LNCaP clone FGC (cell line): ENCODE measurements at regions not wholly inside any gene's neighbourhood (a gene's known extent, or its start where the extent isn't known, plus 50 kb on each side); places are given as distances from the start of the nearest gene placed in this dataset.

Experiments used
- DNase-seq: peaks from one replicate; pipeline ENCODE4 v3.0.0-alpha.2; 2011; ENCODE audit warnings: low read depth
- H3K4me3 ChIP-seq: 2 replicates; pipeline ENCODE4 v1.5.1; 2011; ENCODE audit warnings: mild to moderate bottlenecking, low read depth, low read length, control low read depth
- TF ChIP-seq, protein P1 (sequence below): IDR thresholded peaks from 2 replicates; pipeline ENCODE4 v1.5.1; 2012; ENCODE audit warnings: mild to moderate bottlenecking; ENCODE audit not compliant: control insufficient read depth, insufficient read depth; ENCODE audit errors: extremely low read depth

DNA sequence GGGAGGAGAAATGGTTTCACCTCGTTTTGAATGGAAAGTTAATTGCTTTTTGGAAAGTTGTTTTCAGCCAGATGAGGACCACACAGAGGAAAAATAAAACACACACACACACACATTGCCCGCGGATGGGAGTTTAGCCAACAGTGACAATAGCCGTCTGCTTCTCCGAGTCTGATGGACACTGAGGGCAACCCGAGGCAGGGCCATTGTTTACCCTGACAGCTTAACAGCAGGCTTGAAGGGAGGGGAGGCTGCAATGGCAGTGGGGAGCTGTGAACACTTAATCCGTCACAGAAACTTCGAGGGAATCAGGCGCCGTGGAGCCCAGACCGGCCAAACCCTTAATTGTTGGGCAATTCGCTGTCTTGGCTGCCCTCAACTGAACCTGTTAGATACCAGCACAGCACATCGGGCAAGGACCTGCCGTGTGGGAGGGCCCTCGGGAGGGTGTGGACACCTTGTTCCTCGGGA, 145.9 kb downstream of the ACKR3 start:
- no peak for DNase-seq
- no peak overlapping the region for H3K4me3 ChIP-seq
- TF ChIP-seq, protein P1, sequence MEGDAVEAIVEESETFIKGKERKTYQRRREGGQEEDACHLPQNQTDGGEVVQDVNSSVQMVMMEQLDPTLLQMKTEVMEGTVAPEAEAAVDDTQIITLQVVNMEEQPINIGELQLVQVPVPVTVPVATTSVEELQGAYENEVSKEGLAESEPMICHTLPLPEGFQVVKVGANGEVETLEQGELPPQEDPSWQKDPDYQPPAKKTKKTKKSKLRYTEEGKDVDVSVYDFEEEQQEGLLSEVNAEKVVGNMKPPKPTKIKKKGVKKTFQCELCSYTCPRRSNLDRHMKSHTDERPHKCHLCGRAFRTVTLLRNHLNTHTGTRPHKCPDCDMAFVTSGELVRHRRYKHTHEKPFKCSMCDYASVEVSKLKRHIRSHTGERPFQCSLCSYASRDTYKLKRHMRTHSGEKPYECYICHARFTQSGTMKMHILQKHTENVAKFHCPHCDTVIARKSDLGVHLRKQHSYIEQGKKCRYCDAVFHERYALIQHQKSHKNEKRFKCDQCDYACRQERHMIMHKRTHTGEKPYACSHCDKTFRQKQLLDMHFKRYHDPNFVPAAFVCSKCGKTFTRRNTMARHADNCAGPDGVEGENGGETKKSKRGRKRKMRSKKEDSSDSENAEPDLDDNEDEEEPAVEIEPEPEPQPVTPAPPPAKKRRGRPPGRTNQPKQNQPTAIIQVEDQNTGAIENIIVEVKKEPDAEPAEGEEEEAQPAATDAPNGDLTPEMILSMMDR = no peak

DNA sequence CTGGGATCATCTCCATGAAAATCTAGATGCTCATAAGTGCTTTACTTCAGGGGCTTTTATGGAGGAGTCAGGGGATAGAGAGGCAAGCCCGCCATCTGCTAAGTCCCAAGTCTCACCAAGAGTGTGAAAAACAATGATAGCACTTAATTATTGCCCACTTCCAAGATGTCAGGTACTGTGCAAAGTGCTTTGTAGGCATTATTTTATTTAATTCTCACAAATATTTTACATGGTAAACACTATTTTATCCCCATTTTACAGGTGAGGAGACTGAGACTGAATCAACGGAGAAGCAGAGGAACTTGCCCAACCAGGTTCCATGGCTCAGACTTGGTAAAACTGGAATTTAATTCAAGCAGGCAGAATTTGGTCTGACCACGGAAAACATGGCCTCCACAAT, 147.5 kb downstream of the ACKR3 start:
- TF ChIP-seq, protein P1 = no peak
- no peak overlapping the region for H3K4me3 ChIP-seq
- DNase-seq = no peak

DNA sequence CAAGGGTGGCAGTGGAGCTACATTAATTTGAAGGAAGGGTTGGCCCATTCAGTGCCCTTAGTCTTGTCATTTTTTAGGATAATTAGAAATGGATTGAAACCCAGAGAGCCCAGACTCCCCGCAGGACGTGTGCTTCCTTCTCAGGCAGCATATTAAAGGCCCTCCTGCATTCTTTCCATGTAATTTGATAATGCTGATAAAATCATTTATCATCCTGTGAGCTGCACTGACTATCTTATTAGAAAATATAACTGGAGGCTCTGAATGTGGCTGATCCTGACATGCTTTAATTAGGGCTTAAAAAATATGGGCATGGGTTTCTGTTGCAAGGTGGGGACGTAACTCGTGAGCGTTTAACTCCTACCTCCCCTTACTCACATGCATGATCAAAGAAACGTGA, 148.1 kb downstream of the ACKR3 start:
- TF ChIP-seq, protein P1 = no peak
- no peak for DNase-seq
- H3K4me3 ChIP-seq = no peak overlapping the region

DNA sequence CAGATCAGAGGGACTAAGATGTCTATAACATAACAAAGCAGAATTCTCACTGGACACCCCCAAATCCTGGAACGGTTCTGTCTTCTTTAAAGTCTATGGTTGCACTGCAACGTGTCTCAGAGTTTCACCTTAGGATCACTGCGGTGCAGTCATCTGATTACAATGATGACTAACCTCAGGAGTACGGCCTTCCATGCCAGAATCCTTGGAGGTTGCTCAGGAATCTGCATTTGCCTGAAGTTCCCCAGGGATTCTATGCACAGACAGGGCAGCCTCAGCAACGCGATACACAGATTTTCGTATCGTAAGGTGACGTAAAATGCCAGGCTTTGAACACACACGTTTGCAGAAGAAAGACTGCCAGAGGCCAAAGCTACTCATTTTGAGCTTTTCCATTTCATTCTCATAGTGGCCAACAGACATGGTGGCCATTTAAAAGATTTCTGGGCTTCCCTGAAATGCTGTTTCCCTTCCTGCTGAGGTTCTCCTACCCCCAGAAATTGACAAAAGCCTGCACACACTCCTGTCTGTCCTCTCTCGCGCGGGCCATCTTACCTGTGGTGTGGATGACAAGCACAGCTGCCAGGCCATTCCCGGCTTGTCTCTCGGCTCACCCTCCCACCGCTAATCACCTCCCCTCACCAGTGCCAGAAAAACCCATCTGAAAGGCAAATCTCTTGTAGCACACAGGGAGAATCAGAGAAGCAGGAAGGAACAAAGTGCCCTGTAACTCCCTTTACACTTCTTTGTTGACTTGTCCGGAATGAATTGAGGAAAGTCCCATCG, 148.8 kb downstream of the ACKR3 start:
- no peak overlapping the region for H3K4me3 ChIP-seq
- DNase-seq = no peak
- TF ChIP-seq, protein P1 = no peak

DNA sequence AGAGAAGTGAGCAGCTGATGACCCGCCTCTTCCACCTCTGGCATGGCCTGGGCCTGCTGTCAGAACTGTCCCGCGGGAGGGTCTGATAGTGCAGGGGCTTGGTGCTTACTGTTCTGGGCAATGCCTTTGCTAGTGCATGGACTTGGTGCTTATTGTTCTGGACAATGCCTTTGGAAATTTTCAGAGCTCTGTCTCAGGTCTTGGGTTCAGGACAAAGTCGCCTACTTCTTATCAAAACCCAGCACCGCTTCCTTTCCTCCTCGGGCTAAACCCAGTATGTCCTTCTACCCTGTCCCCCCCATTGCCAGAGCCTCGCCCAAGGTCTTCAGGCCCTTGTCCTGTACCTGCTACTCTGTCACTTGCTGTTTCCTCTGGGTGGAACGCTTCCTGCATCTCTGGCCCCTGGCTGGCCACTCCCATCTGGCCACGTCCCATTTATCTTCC, 149.6 kb downstream of the ACKR3 start:
- no peak overlapping the region for H3K4me3 ChIP-seq
- TF ChIP-seq, protein P1 = no peak
- DNase-seq = no peak

DNA sequence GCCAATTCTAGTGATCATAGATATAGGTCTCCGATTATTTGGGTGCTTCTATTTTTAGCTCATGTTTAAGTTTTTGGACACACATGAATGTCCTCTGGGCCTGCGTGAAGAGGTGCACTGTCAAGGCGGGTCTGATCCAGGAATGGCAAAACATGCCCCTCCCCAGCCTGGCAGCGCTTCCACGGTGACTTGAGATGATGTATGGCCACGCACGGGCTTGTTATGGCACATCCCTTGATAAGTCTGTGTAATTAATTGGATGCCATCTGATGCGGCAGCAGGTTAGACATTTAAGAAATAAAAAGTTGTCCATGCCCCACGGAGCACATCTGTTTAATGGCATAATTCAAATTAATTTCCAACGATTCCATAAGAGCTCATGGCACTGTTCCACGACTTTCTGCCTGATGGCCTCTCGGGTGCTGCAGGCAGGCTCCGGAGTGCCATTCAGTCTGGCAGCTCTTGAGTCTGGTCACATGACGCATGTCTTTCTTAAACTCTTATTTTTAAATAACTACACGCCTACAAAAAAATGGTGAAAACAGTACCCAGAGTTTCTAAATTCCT, 151.4 kb downstream of the ACKR3 start:
- no peak for DNase-seq
- TF ChIP-seq, protein P1 = no peak
- no peak overlapping the region for H3K4me3 ChIP-seq
